ENCODE measurements at regions not wholly inside any gene's neighbourhood (a gene's known extent, or its start where the extent isn't known, plus 50 kb on each side); places are given as distances from the start of the nearest gene placed in this dataset.

- peaks cover 7% of the 10 kb centered on the region for H3K9me3 ChIP-seq (ENCODE audit: control insufficient read depth, low read length)
- no peak overlapping the region for H3K9ac ChIP-seq (ENCODE audit: extremely low read depth, low read length, poor library complexity, severe bottlenecking)
- Mint-ChIP-seq H3K4me1 (peaks cover 13% of the 10 kb centered on the region), H3K9me3 (no peaks in the 10 kb centered on the region), H3K36me3 (ENCODE audit: low read depth) (no peaks in the 10 kb centered on the region), H3K27ac (no peak overlapping the region), H3K27me3 (ENCODE audit: insufficient read depth) (no peaks in the 10 kb centered on the region), H3K4me3 (no peak overlapping the region)
- WGBS, 2 experiments (ENCODE audit: insufficient coverage in 1 of 2, insufficient read length in 1 of 2) = 90% methylated on average over 1 of the region's 1 CpG; no CpG with 5 or more reads in 1 of the 2 experiments
- no peak overlapping the region for H3K27ac ChIP-seq (ENCODE audit: low read depth, low read length)
- no peaks in the 10 kb centered on the region for H3K36me3 ChIP-seq (ENCODE audit: control insufficient read depth, insufficient read depth, low read length)
- no peak for TF ChIP-seq CTCF (conservative IDR thresholded peaks at IDR 0.05)
- no peak for DNase-seq
- H3K4me3 ChIP-seq (ENCODE audit: low read length) = no peak overlapping the region
- peaks cover 12% of the 10 kb centered on the region for H3K4me1 ChIP-seq (ENCODE audit: control insufficient read depth, insufficient read depth, low read length)
- no peaks in the 10 kb centered on the region for H3K27me3 ChIP-seq (ENCODE audit: control insufficient read depth, insufficient read depth, low read length, poor library complexity, severe bottlenecking)
These were observed 208.2 kb upstream of the USP24 start for GRCh38 chr1:55423376-55423775.

- Mint-ChIP-seq H3K4me3 (no peak overlapping the region), H3K4me1 (peaks cover 10% of the 10 kb centered on the region), H3K9me3 (no peaks in the 10 kb centered on the region), H3K27me3 (ENCODE audit: insufficient read depth) (peaks cover 2% of the 10 kb centered on the region), H3K27ac (no peak overlapping the region), H3K36me3 (ENCODE audit: low read depth) (no peaks in the 10 kb centered on the region)
- Histone ChIP-seq H3K27me3 (ENCODE audit: control insufficient read depth, insufficient read depth, low read length, poor library complexity, severe bottlenecking) (no peaks in the 10 kb centered on the region), H3K9me3 (ENCODE audit: control insufficient read depth, low read length) (peaks cover 7% of the 10 kb centered on the region), H3K4me3 (ENCODE audit: low read length) (no peak overlapping the region), H3K36me3 (ENCODE audit: control insufficient read depth, insufficient read depth, low read length) (no peaks in the 10 kb centered on the region), H3K4me1 (ENCODE audit: control insufficient read depth, insufficient read depth, low read length) (peaks cover 8% of the 10 kb centered on the region), H3K27ac (ENCODE audit: low read depth, low read length) (no peak overlapping the region), H3K9ac (ENCODE audit: extremely low read depth, low read length, poor library complexity, severe bottlenecking) (no peak overlapping the region)
- TF ChIP-seq CTCF (conservative IDR thresholded peaks at IDR 0.05) = no peak
- DNase-seq = no peak
- WGBS, 2 experiments (ENCODE audit: insufficient coverage in 1 of 2, insufficient read length in 1 of 2) = 69 to 90% methylated on average over 1 to 3 of the region's 3 CpGs
These were observed 206.0 kb upstream of the USP24 start for GRCh38 chr1:55420929-55421716.

GRCh38 chr1:55420026-55420425, 204.9 kb upstream of the USP24 start:
- no peak for TF ChIP-seq CTCF (conservative IDR thresholded peaks at IDR 0.05)
- 89 to 91% methylated on average over 2 of the region's 2 CpGs for WGBS, 2 experiments (ENCODE audit: insufficient coverage in 1 of 2, insufficient read length in 1 of 2)
- H3K4me1 ChIP-seq (ENCODE audit: control insufficient read depth, insufficient read depth, low read length) = peaks cover 8% of the 10 kb centered on the region

More at GRCh38 chr1:55420026-55420425, 204.9 kb upstream of the USP24 start:
- Mint-ChIP-seq H3K36me3 (ENCODE audit: low read depth) (no peaks in the 10 kb centered on the region), H3K4me3 (no peak overlapping the region), H3K27me3 (ENCODE audit: insufficient read depth) (peaks cover 2% of the 10 kb centered on the region), H3K4me1 (peaks cover 10% of the 10 kb centered on the region), H3K27ac (no peak overlapping the region), H3K9me3 (peaks cover 4% of the 10 kb centered on the region)
- Histone ChIP-seq H3K36me3 (ENCODE audit: control insufficient read depth, insufficient read depth, low read length) (no peaks in the 10 kb centered on the region), H3K9ac (ENCODE audit: extremely low read depth, low read length, poor library complexity, severe bottlenecking) (no peak overlapping the region), H3K9me3 (ENCODE audit: control insufficient read depth, low read length) (peaks cover 7% of the 10 kb centered on the region), H3K4me3 (ENCODE audit: low read length) (no peak overlapping the region), H3K27me3 (ENCODE audit: control insufficient read depth, insufficient read depth, low read length, poor library complexity, severe bottlenecking) (no peaks in the 10 kb centered on the region), H3K27ac (ENCODE audit: low read depth, low read length) (no peak overlapping the region)
- DNase-seq = no peak

All from endodermal cell (in vitro differentiated cells).